ENCODE measurements at regions not wholly inside any gene's neighbourhood (a gene's known extent, or its start where the extent isn't known, plus 50 kb on each side); places are given as distances from the start of the nearest gene placed in this dataset.
"Not testable (repeated sequence)": the region's sequence is repeated elsewhere in the genome, so short reads cannot be mapped to it uniquely, and the experiment has no call there.

GRCh38 chr6:47180633-47181032 lies 129.1 kb downstream of the TNFRSF21 start:
- ChIA-PET CTCF (no interaction called here), POLR2A (no interaction called here)

DNA sequence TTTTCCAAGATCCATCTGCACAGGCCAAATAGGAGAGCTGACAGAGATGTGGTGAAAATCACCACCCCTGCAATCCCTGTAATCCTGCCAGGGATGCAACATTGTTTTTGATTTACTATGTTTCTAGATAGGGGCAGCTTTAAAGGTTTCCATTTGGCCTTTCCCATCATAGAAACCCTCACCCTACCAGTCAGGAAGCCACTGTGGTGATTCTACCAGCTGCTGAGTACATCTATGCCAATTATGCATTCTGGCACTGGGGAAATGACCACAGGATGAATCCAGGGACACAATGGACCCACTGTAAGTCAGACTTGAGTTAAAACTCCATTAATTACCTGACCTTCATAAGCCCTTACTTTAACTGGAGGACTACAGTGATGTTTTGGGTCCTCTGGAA lies 130.4 kb downstream of the TNFRSF21 start:
- CTCF ChIA-PET, result no interaction called here

GRCh38 chr6:47175656-47176055 lies 133.5 kb upstream of the ADGRF1 start:
- ChIA-PET POLR2A (no interaction called here), CTCF (no interaction called here)

More for the DNA sequence above, 130.4 kb downstream of the TNFRSF21 start:
- POLR2A ChIA-PET, result no interaction called here

- ChIA-PET CTCF (no interaction called here), POLR2A (no interaction called here)
Measured at GRCh38 chr6:47174502-47175023, 132.4 kb upstream of the ADGRF1 start.

DNA sequence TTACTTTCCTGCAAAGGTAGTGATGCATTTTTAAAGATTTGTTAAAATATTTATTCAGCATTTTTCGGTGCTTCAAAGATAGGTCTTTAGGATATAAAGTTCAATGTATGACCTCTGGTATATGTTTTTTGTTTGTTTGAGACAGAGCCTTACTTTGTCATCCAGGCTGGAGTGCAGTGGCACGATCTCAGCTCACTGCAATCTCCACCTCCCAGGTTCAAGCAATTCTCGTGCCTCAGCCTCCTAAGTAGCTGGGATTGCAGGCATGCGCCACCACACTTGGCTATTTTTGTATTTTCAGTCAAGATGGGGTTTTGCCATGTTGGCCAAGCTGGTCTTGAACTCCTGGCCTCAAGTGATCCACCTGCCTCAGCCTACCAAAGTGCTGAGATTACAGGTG lies 131.9 kb upstream of the ADGRF1 start:
- POLR2A ChIA-PET, CTCF ChIA-PET: not testable (repeated sequence)

DNA sequence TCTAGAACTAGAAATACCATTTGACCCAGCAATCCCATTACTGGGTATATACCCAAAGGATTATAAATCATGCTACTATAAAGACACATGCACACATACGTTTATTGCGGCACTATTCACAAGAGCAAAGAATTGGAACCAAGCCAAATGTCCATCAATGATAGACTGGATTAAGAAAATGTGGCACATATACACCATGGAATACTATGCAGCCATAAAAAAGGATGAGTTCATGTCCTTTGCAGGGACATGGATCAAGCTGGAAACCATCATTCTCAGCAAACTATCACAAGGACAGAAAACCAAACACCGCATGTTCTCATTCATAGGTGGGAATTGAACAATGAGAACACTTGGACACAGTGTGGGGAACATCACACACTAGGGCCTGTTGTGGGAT lies 131.0 kb upstream of the ADGRF1 start:
- CTCF ChIA-PET, result not testable (repeated sequence)

GRCh38 chr6:47170617-47170947 lies 128.4 kb upstream of the ADGRF1 start:
- ChIA-PET CTCF (no interaction called here), POLR2A (no interaction called here)

More for the DNA sequence above, 131.0 kb upstream of the ADGRF1 start:
- POLR2A ChIA-PET, result not testable (repeated sequence)

- CTCF ChIA-PET, result no interaction called here
- POLR2A ChIA-PET, result no interaction called here
Measured at GRCh38 chr6:47169785-47170616, 127.9 kb upstream of the ADGRF1 start.

- CTCF ChIA-PET, result no interaction called here
- POLR2A ChIA-PET, result no interaction called here
Measured at GRCh38 chr6:47168180-47168579, 126.0 kb upstream of the ADGRF1 start.

GRCh38 chr6:47165918-47166317 lies 123.8 kb upstream of the ADGRF1 start:
- ChIA-PET POLR2A (no interaction called here), CTCF (no interaction called here)

DNA sequence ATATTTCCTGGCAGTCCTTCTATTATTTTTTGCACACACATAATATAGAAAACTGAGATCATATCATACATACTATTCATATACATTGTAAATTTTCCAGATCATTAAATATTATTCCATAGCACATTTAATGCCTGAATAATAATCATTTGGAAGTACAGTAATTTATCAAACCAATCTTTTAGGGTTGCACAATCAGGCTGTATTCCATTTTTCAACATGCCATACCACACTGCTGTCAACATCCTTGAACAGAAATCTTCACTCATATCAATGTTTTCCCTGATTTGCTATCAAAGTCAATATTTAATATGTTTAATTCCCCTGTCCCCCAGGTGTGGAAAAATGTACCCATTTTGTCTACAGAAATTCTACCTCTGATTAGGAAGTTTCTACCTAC lies 122.7 kb upstream of the ADGRF1 start:
- CTCF ChIA-PET, result no interaction called here

DNA sequence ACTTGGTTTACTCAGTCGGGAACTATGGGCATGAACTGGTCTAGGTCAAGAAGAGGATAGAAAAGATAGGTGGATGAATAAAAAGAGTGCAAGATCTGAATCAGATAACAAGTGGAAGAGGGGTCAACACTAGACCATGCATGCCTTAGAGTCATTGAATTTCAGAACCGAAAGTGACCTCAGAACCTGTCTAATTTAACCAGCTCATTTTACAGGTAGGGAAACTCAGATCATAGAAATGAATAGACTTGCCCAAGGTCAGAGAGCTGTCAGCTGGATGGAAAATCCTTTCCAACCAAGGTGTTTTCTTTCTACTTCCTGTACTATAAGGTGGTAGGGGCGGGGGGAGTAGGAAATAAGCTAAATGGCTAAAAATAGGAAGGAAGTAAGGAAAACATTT lies 121.4 kb upstream of the ADGRF1 start:
- ChIA-PET CTCF (no interaction called here), POLR2A (no interaction called here)

More for the DNA sequence above, 122.7 kb upstream of the ADGRF1 start:
- POLR2A ChIA-PET, result no interaction called here

DNA sequence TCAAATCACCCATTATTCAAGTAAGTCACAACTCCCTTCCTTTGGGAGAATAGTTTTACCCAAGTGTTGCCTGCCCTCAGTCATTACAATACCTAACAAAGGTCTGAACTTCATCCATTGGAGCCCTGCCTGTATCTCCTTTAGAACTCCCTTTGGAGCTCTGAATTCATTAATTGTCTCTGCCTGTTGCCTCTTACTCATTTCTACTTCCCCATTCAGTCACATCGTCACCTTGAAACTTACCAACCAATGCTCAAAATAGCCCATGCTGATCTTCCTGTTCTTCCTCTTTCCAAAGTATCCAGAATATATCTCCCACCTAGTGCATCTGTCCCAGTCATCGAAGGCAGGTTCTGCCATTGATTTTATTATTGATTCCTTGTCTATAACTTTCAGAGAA lies 120.7 kb upstream of the ADGRF1 start:
- CTCF ChIA-PET, result no interaction called here
- POLR2A ChIA-PET, result no interaction called here

GRCh38 chr6:47162231-47162630 lies 120.1 kb upstream of the ADGRF1 start:
- CTCF ChIA-PET, result no interaction called here

DNA sequence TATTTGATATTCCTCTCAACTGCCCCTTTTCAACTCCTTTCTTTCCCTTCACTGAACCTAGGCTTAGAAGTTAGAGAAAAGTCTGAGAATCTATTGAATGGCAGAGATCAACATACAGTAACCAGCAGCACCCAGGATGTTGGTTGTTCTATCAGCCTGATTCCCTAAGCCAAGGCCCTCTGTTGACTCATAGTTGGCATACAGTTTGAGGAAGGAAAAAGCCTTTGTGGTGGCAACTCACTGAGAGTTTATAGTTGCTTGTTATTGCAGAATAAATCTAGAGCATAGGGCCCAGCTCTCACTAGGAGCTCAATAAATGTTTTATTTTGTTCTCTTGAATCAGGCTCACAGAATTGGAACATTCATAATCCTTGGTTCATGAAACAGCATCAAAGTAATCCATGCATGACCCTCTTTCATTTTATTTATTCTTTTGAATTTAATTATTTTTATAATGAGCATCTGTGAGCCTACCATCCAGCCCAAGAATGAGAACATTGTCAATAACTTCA lies 119.1 kb upstream of the ADGRF1 start:
- ChIA-PET CTCF (no interaction called here), POLR2A (no interaction called here)

More at GRCh38 chr6:47162231-47162630, 120.1 kb upstream of the ADGRF1 start:
- POLR2A ChIA-PET, result no interaction called here

DNA sequence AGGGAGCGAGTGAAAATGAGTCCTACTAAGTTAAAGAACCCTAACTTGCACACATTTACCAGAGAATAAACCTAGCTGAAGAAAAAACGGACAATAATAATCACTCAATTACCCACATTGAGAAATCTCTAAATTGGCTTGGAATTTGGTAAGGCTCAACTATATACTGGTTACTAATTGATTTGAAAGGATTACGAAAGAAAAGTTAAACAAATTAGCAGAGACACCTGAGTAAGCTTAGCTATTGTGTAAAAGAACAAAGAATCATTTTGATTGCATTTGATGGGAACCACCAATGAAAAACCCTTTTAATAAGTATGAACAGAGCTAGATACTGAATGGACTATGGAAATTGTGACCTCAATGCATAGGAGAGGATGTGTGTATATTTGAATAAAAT lies 118.6 kb upstream of the ADGRF1 start:
- ChIA-PET CTCF (no interaction called here), POLR2A (no interaction called here)

DNA sequence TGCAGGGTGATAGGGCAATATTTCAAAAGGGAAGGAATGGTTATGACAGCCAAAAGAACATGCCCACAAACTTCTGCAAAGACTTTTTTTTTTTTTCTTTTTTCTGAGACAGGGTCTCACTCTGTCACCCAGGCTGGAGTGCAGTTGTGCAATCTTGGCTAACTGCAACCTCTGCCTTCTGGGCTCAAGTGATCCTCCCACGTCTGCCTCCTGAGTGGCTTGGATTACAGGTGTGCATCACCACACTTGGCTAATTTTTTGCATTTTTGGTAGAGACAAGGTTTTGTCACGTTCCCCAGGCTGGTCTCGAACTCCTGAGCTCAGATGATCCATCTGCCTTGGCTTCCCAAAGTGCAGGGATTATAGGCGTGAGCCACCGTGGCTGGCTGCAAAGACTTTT lies 117.6 kb upstream of the ADGRF1 start:
- ChIA-PET POLR2A (no interaction called here), CTCF (no interaction called here)

GRCh38 chr6:47157653-47158219 lies 115.6 kb upstream of the ADGRF1 start:
- ChIA-PET POLR2A (no interaction called here), CTCF (no interaction called here)

DNA sequence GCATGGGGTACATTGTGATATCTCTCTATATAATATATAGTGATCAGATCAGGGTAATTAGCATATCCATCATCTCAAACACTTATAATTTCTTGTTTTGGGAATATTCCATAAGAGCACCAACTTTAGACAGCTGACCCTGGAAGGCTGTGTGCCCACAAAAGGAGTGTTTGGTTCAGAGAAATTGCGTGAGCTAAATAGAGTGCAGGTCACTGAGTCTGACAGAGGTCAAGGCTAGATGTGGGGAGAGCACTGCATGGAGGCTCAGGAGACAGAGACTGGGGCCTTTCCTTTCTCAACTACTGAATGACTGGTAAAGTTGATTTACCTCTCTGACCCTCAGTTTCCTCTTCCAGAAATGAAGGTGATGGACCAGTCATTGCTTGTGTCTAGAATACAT lies 114.9 kb upstream of the ADGRF1 start:
- POLR2A ChIA-PET, result no interaction called here
- CTCF ChIA-PET, result no interaction called here

DNA sequence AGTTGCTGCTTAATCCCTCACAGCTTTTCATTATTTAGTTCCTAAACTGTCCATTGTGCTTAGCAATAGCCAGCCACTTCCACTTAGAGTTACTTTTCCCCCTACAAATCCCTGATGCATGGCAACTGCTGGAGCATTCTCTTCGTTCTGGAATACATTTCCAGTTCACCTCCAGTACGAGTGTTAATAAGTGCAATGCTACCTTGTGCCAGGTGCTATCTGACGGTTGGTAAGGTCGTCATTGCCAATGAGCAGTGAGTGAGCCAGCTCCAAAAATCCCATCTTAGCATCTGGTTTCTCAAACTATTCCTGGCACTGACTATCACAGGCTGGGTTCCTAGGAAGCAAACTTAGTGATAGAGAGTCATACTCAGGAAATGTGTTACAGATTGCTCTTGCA lies 114.1 kb upstream of the ADGRF1 start:
- POLR2A ChIA-PET, result no interaction called here
- CTCF ChIA-PET, result no interaction called here

DNA sequence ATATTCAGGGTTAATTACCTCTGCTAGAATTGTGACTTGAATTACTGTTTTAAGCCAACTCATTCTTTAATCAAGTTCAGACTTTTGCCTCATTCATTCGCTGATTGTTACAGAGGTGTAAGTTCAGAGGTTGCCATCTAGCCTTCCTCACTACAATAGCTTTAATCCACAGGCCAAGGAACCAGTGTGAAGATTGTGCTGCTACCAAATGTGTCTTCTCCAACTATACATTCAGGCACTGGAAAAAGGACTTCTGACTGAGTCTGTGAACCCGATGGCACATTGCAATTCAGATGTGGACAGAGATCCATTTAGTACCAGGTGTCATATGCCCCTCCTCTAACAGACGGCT lies 111.2 kb upstream of the ADGRF1 start:
- POLR2A ChIA-PET, result no interaction called here
- CTCF ChIA-PET, result no interaction called here
